Activated T-cell treated with anti-CD3 and anti-CD28 coated beads, Interleukin-2, amount 50 U/mL, for 1 hour (primary cell): ENCODE measurements at regions not wholly inside any gene's neighbourhood (a gene's known extent, or its start where the extent isn't known, plus 50 kb on each side); places are given as distances from the start of the nearest gene placed in this dataset.

Experiments used
- DNase-seq: peaks from one replicate; pipeline ENCODE4 v3.0.0-alpha.2; 2020

- no peak for DNase-seq
These were observed 361.0 kb upstream of the NFE2L3 start for GRCh38 chr7:25790963-25791362.

GRCh38 chr7:25792586-25792985, 359.4 kb upstream of the NFE2L3 start:
- no peak for DNase-seq

GRCh38 chr7:25795824-25796235, 356.2 kb upstream of the NFE2L3 start:
- no peak for DNase-seq

GRCh38 chr7:25798344-25798743, 353.7 kb upstream of the NFE2L3 start:
- no peak for DNase-seq

- DNase-seq = no peak
These were observed 350.8 kb upstream of the NFE2L3 start for GRCh38 chr7:25801214-25801613.

- DNase-seq = no peak
These were observed 349.9 kb upstream of the NFE2L3 start for GRCh38 chr7:25802057-25802456.

- DNase-seq = no peak
These were observed 349.5 kb upstream of the NFE2L3 start for GRCh38 chr7:25802473-25802872.

GRCh38 chr7:25803117-25803887, 348.7 kb upstream of the NFE2L3 start:
- DNase-seq = no peak

- no peak for DNase-seq
These were observed 347.8 kb upstream of the NFE2L3 start for GRCh38 chr7:25804154-25804553.

GRCh38 chr7:25805027-25805687, 346.8 kb upstream of the NFE2L3 start:
- no peak for DNase-seq

GRCh38 chr7:25807086-25807611, 344.8 kb upstream of the NFE2L3 start:
- no peak for DNase-seq

- DNase-seq = no peak
These were observed 342.6 kb upstream of the NFE2L3 start for GRCh38 chr7:25809441-25809840.

- no peak for DNase-seq
These were observed 339.7 kb upstream of the NFE2L3 start for GRCh38 chr7:25812086-25812850.

- no peak for DNase-seq
These were observed 338.6 kb upstream of the NFE2L3 start for GRCh38 chr7:25813381-25813780.

- no peak for DNase-seq
These were observed 336.3 kb upstream of the NFE2L3 start for GRCh38 chr7:25815711-25816110.

- no peak for DNase-seq
These were observed 331.5 kb upstream of the NFE2L3 start for GRCh38 chr7:25820432-25821040.

GRCh38 chr7:25821225-25821624, 330.8 kb upstream of the NFE2L3 start:
- no peak for DNase-seq

GRCh38 chr7:25822823-25823222, 329.2 kb upstream of the NFE2L3 start:
- no peak for DNase-seq

- no peak for DNase-seq
These were observed 328.4 kb upstream of the NFE2L3 start for GRCh38 chr7:25823571-25823970.

- no peak for DNase-seq
These were observed 323.5 kb upstream of the NFE2L3 start for GRCh38 chr7:25828468-25828867.

- no peak for DNase-seq
These were observed 322.3 kb upstream of the NFE2L3 start for GRCh38 chr7:25829663-25830062.

- no peak for DNase-seq
These were observed 321.8 kb upstream of the NFE2L3 start for GRCh38 chr7:25830215-25830614.

- DNase-seq = no peak
These were observed 320.8 kb upstream of the NFE2L3 start for GRCh38 chr7:25831062-25831691.
